ENCODE measurements at regions not wholly inside any gene's neighbourhood (a gene's known extent, or its start where the extent isn't known, plus 50 kb on each side); places are given as distances from the start of the nearest gene placed in this dataset.

- Histone ChIP-seq H3K9me3 (no peaks in the 10 kb centered on the region), H3K4me3 (no peak overlapping the region), H3K4me2 (no peak overlapping the region), H3K4me1 (no peaks in the 10 kb centered on the region), H3K27ac (no peak overlapping the region)
- CTCF ChIA-PET = interaction anchor here (1.0 kb wide), 1 partner anchor 11 kb away, joined by 3 read pairs; no protein-coding TSS in a partner anchor
- TF ChIP-seq HES2 (IDR thresholded peaks at IDR 0.05) (no peak), ZFP36 (IDR thresholded peaks at IDR 0.05; ENCODE audit: borderline replicate concordance, partially characterized antibody) (no peak), SREBF2 (IDR thresholded peaks at IDR 0.05) (no peak), FOSL2 (IDR thresholded peaks at IDR 0.05) (no peak), FOSL2 (CRISPR knock-in tag; IDR thresholded peaks at IDR 0.05) (no peak), ZC3H11A (IDR thresholded peaks at IDR 0.05) (no peak), ELK1 (IDR thresholded peaks at IDR 0.05; ENCODE audit: low read depth, low read length) (no peak), HDAC2 (IDR thresholded peaks at IDR 0.05) (no peak), REST (IDR thresholded peaks at IDR 0.05) (no peak), PBX3 (IDR thresholded peaks at IDR 0.05) (no peak), NR3C1 (IDR thresholded peaks at IDR 0.05) (no peak), RFX5 (IDR thresholded peaks at IDR 0.05) (no peak), EP300 (IDR thresholded peaks at IDR 0.05) (no peak), NFE2L2 (conservative IDR thresholded peaks at IDR 0.05; ENCODE audit: low read length) (no peak), RAD21 (conservative IDR thresholded peaks at IDR 0.05 in 1 of 2, IDR thresholded peaks at IDR 0.05 in 1 of 2) (no peak)
- POLR2A ChIA-PET = no interaction called here
- FAIRE-seq (no peak), ATAC-seq (no peak), DNase-seq (ENCODE audit: low read depth in 1 of 2, low spot score in 1 of 2) (no peak)
- WGBS (ENCODE audit: missing lambda C conversion rate) = 3% methylated on average over 3 of the region's 3 CpGs
Measured at GRCh38 chr11:82216927-82217570, 516.6 kb downstream of the FAM181B start.

GRCh38 chr11:82210011-82210410, 523.7 kb downstream of the FAM181B start:
- ATAC-seq = no peak
- 3% methylated on average over 1 of the region's 1 CpG for WGBS (ENCODE audit: missing lambda C conversion rate)
- Histone ChIP-seq H3K4me1 (no peaks in the 10 kb centered on the region), H3K27ac (no peak overlapping the region), H3K4me2 (no peak overlapping the region), H3K4me3 (no peak overlapping the region), H3K9me3 (no peaks in the 10 kb centered on the region)
- ChIA-PET POLR2A (no interaction called here), CTCF (no interaction called here)
- no peak for FAIRE-seq
- no peak for DNase-seq (ENCODE audit: low read depth in 1 of 2, low spot score in 1 of 2)
- no peak for TF ChIP-seq HMGXB4 (CRISPR knock-in tag; IDR thresholded peaks at IDR 0.05; ENCODE audit: borderline replicate concordance)
- TF ChIP-seq FOXS1 (CRISPR knock-in tag; IDR thresholded peaks at IDR 0.05) = no peak
- no peak for TF ChIP-seq HDAC2 (IDR thresholded peaks at IDR 0.05)
- no peak for TF ChIP-seq MAX (IDR thresholded peaks at IDR 0.05)
- no peak for TF ChIP-seq HOXB13 (CRISPR knock-in tag; IDR thresholded peaks at IDR 0.05; ENCODE audit: low read depth)
- TF ChIP-seq POLR2AphosphoS2 (conservative IDR thresholded peaks at IDR 0.05; ENCODE audit: low read length) = no peak
- no peak for TF ChIP-seq NFE2L2 (conservative IDR thresholded peaks at IDR 0.05; ENCODE audit: low read length)
- TF ChIP-seq ESRRA (IDR thresholded peaks at IDR 0.05; ENCODE audit: borderline replicate concordance, low read length) = no peak
- TF ChIP-seq ATOH8 (CRISPR knock-in tag; IDR thresholded peaks at IDR 0.05; ENCODE audit: low read depth) = no peak
- no peak for TF ChIP-seq HOXA7 (CRISPR knock-in tag; IDR thresholded peaks at IDR 0.05)
- no peak for TF ChIP-seq CBX2 (IDR thresholded peaks at IDR 0.05; ENCODE audit: borderline replicate concordance, low read depth)
